HFFc6 (cell line): ENCODE measurements at regions not wholly inside any gene's neighbourhood (a gene's known extent, or its start where the extent isn't known, plus 50 kb on each side); places are given as distances from the start of the nearest gene placed in this dataset.

Experiments
- DNase-seq: peaks from one replicate; pipeline ENCODE4 v3.0.0-alpha.2; 2018
- H3K27ac Mint-ChIP-seq: 2 replicates; pipeline ENCODE4 v1.8.0; 2020; ENCODE audit warnings: mild to moderate bottlenecking, mixed read lengths
- H3K27me3 Mint-ChIP-seq: 2 replicates; pipeline ENCODE4 v1.8.0; 2021; ENCODE audit warnings: mild to moderate bottlenecking, moderate library complexity, mixed read lengths; ENCODE audit not compliant: insufficient read depth
- H3K36me3 Mint-ChIP-seq: 2 replicates; pipeline ENCODE4 v1.8.0; 2021; ENCODE audit warnings: low read depth, mixed read lengths
- H3K4me1 Mint-ChIP-seq: 2 replicates; pipeline ENCODE4 v1.8.0; 2020; ENCODE audit warnings: low read depth, mixed read lengths
- H3K4me3 Mint-ChIP-seq: 2 replicates; pipeline ENCODE4 v1.8.0; 2020; ENCODE audit warnings: mild to moderate bottlenecking, moderate library complexity, mixed read lengths
- H3K9me3 Mint-ChIP-seq: 2 replicates; pipeline ENCODE4 v1.8.0; 2020; ENCODE audit warnings: mild to moderate bottlenecking, mixed read lengths
- TF ChIP-seq, protein P1 (sequence below): fragments of 200-600 bp; sonication (generic); IDR thresholded peaks from 2 replicates; pipeline ENCODE4 v1.5.0; 2021; ENCODE audit warnings: antibody characterized with exemption, mild to moderate bottlenecking

DNA sequence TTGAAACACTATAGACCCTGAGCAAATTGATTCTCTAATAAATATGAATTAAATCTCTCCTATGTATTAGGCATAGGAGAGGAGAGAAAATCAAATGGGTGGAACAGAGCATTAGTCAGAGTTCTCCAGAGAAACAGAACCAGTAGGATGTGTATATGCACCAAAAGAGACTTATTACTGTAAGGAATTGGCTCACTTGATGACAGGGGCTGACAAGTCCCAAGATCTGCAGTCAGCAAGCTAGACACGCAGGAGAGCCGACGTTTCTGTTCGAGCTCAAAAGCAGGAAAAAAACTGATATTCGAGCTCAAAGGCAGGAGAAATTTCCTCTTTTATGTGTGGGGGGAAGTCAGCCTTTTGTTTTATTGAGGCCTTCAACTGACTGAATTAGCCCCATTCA is 259.2 kb upstream of the KAZN start:
- Mint-ChIP-seq H3K4me3 (no peak overlapping the region), H3K27ac (no peak overlapping the region), H3K36me3 (peaks cover 17% of the 10 kb centered on the region), H3K27me3 (no peaks in the 10 kb centered on the region), H3K9me3 (peaks cover 65% of the 10 kb centered on the region), H3K4me1 (no peaks in the 10 kb centered on the region)
- TF ChIP-seq, protein P1, sequence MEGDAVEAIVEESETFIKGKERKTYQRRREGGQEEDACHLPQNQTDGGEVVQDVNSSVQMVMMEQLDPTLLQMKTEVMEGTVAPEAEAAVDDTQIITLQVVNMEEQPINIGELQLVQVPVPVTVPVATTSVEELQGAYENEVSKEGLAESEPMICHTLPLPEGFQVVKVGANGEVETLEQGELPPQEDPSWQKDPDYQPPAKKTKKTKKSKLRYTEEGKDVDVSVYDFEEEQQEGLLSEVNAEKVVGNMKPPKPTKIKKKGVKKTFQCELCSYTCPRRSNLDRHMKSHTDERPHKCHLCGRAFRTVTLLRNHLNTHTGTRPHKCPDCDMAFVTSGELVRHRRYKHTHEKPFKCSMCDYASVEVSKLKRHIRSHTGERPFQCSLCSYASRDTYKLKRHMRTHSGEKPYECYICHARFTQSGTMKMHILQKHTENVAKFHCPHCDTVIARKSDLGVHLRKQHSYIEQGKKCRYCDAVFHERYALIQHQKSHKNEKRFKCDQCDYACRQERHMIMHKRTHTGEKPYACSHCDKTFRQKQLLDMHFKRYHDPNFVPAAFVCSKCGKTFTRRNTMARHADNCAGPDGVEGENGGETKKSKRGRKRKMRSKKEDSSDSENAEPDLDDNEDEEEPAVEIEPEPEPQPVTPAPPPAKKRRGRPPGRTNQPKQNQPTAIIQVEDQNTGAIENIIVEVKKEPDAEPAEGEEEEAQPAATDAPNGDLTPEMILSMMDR = no peak
- no peak for DNase-seq

DNA sequence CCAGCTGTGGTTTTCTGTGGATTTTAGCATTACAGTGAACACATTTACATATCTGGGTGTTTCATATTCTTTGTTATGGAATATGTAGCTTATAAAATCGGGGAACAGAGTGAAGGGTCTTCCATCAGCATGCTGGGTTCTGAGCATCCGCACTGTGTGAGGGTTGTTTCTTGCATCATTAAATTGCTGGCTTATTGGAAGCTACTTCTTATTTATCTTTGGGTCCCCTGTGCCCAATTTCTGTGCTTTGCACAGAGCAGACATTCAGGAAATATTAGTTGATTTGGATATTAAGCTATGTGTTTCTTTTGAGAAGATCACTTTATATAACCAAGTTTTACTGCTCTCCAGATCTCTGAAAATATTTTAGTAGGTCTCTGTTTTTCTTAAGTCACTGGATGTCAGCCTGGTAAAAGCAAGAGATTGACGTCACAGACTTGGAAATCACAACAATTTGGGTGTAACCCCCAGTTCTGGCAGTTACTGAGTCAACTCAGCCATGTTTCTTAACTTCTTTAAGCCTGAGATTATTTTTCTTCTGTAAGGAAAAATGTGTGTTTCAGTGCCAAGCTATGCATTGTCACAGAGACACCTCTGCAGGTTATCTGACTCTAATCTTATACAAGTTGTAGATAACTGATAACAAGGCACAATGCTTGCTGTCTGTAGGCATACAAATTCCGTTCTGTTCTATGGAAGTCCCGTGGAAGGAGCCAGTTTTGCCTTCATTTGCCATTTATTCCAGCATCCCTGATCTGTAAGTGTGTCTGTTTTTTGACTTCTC is 258.3 kb upstream of the KAZN start:
- H3K27me3 Mint-ChIP-seq = no peaks in the 10 kb centered on the region
- no peaks in the 10 kb centered on the region for H3K4me1 Mint-ChIP-seq
- TF ChIP-seq, protein P1 = no peak
- H3K27ac Mint-ChIP-seq = no peak overlapping the region
- DNase-seq = no peak
- H3K4me3 Mint-ChIP-seq = no peak overlapping the region
- peaks cover 68% of the 10 kb centered on the region for H3K9me3 Mint-ChIP-seq
- peaks cover 13% of the 10 kb centered on the region; the same call in 1 of the 2 replicates for H3K36me3 Mint-ChIP-seq

DNA sequence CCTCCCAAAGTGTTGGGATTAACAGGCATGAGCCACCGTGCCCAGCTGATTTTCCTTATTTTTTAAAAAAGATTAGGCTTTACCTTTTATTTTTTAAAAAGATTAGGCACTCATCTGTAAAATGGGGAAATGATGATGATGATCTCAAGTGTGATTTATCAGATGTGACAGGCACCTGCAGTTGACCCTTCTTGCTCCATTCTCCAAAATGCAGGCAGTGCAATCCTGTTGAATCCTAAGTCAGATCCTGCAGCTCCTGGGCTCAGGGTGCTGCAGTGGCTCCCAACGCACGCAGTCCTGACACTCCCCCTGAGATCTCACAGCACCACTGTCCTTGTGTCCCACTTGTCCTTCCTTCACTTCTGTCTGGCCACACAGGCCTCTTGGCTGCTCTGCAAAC is 257.3 kb upstream of the KAZN start:
- no peak overlapping the region for H3K27ac Mint-ChIP-seq
- DNase-seq = no peak
- H3K4me3 Mint-ChIP-seq = no peak overlapping the region
- peaks cover 17% of the 10 kb centered on the region for H3K36me3 Mint-ChIP-seq
- no peaks in the 10 kb centered on the region for H3K27me3 Mint-ChIP-seq
- peaks cover 66% of the 10 kb centered on the region for H3K9me3 Mint-ChIP-seq
- H3K4me1 Mint-ChIP-seq = no peaks in the 10 kb centered on the region
- TF ChIP-seq, protein P1 = no peak

DNA sequence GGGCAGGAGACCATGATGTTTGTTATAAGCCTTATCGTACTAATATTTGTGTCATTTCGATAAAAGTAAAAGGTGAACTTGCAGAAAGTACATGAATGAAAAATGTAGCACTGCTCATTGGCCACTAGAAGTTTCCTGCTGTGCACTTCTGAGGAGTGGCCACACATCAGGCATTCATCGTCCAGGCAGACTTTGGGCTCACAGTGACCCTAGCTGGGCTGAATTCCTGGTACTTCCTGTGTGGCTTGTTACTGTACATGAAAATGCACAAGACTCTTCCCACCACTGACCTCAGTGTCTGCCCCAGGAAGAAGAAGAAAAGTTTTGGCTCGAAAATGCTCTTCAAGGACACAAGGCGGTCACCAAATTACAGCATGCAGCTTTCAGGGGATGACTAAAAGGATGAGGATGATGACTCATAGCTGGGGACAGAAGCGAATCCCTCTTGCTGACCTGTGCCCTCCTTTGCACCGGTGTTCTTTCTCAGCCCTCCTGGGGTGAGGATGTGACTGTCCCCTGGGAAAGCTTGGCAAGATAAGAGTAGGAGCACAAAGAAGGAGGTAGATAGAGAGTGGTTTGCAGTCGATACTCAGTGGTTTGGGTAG is 252.4 kb upstream of the KAZN start:
- Mint-ChIP-seq H3K36me3 (peaks cover 13% of the 10 kb centered on the region), H3K27me3 (no peaks in the 10 kb centered on the region), H3K4me1 (no peaks in the 10 kb centered on the region), H3K27ac (no peak overlapping the region), H3K9me3 (peaks cover 55% of the 10 kb centered on the region), H3K4me3 (no peak overlapping the region)
- TF ChIP-seq, protein P1 = no peak
- no peak for DNase-seq

DNA sequence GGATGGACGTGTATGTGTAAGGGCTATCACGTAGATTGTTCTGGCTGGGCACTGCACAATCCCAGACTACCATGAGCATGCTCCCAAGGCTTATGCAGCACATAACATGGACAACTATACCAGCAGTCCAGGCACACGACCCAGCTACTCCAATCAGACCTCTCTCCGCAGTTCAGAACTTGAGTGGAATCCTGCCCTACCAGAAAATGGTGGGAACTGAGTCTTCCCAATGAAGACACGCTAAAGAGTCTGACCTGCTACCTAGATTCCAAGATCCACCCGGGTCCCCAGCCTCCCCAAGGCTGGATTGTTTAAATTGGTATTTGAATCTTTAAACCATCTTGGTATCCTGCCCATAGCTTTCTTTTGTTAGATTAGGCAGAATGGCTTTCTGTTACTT is 251.3 kb upstream of the KAZN start:
- H3K36me3 Mint-ChIP-seq = peaks cover 7% of the 10 kb centered on the region
- no peak for DNase-seq
- H3K27ac Mint-ChIP-seq = no peak overlapping the region
- no peaks in the 10 kb centered on the region for H3K4me1 Mint-ChIP-seq
- peaks cover 51% of the 10 kb centered on the region for H3K9me3 Mint-ChIP-seq
- H3K4me3 Mint-ChIP-seq = no peak overlapping the region
- TF ChIP-seq, protein P1 = no peak
- no peaks in the 10 kb centered on the region for H3K27me3 Mint-ChIP-seq
